Endodermal cell (in vitro differentiated cells): ENCODE measurements at regions not wholly inside any gene's neighbourhood (a gene's known extent, or its start where the extent isn't known, plus 50 kb on each side); places are given as distances from the start of the nearest gene placed in this dataset.

Experiments
- DNase-seq: peaks from one replicate; pipeline ENCODE4 v3.0.0-alpha.2; 2017
- H3K27ac ChIP-seq: 2 replicates; pipeline ENCODE4 v1.5.1; 2013; ENCODE audit warnings: mild to moderate bottlenecking, low read depth, low read length, moderate library complexity
- H3K27me3 ChIP-seq: 2 replicates; pipeline ENCODE4 v1.6.1; 2013; ENCODE audit warnings: mild to moderate bottlenecking, low read length, moderate library complexity; ENCODE audit not compliant: insufficient read depth, control insufficient read depth, poor library complexity, severe bottlenecking
- H3K36me3 ChIP-seq: 2 replicates; pipeline ENCODE4 v1.7.0; 2013; ENCODE audit warnings: mild to moderate bottlenecking, low read length, moderate library complexity; ENCODE audit not compliant: control insufficient read depth, insufficient read depth
- H3K4me1 ChIP-seq: one replicate; pipeline ENCODE4 v1.7.0; 2013; ENCODE audit warnings: low read length; ENCODE audit not compliant: control insufficient read depth, insufficient read depth
- H3K4me3 ChIP-seq: 2 replicates; pipeline ENCODE4 v1.5.1; 2013; ENCODE audit warnings: mild to moderate bottlenecking, low read length, moderate library complexity
- H3K9ac ChIP-seq: 2 replicates; pipeline ENCODE4 v1.6.1; 2013; ENCODE audit warnings: mild to moderate bottlenecking, low read length, moderate library complexity; ENCODE audit not compliant: poor library complexity, severe bottlenecking; ENCODE audit errors: extremely low read depth
- H3K9me3 ChIP-seq: 2 replicates; pipeline ENCODE4 v1.6.1; 2013; ENCODE audit warnings: mild to moderate bottlenecking, low read length, moderate library complexity; ENCODE audit not compliant: control insufficient read depth
- H3K27ac Mint-ChIP-seq: 2 replicates; pipeline ENCODE4 v1.8.0; 2020; ENCODE audit warnings: mixed read lengths
- H3K27me3 Mint-ChIP-seq: 2 replicates; pipeline ENCODE4 v1.8.0; 2021; ENCODE audit warnings: mild to moderate bottlenecking, mixed read lengths; ENCODE audit not compliant: insufficient read depth
- H3K36me3 Mint-ChIP-seq: 2 replicates; pipeline ENCODE4 v1.8.0; 2020; ENCODE audit warnings: low read depth, mixed read lengths
- H3K4me1 Mint-ChIP-seq: 2 replicates; pipeline ENCODE4 v1.8.0; 2020; ENCODE audit warnings: mixed read lengths
- H3K4me3 Mint-ChIP-seq: 2 replicates; pipeline ENCODE4 v1.8.0; 2020; ENCODE audit warnings: mild to moderate bottlenecking, moderate library complexity, mixed read lengths
- H3K9me3 Mint-ChIP-seq: 2 replicates; pipeline ENCODE4 v1.8.0; 2020; ENCODE audit warnings: mild to moderate bottlenecking, mixed read lengths
- CTCF ChIP-seq: fragments of 200-600 bp; sonication (generic); conservative IDR thresholded peaks from 2 replicates; pipeline ENCODE4 v1.5.0; 2021; ENCODE audit warnings: antibody characterized with exemption, mild to moderate bottlenecking
- WGBS, 2 experiments: methylation state at CpG; one replicate each; pipeline versions ENCODE4 v1.1.5 to v1.1.7; 2013; ENCODE audit warnings: missing lambda C conversion rate in 2 of 2, mixed read lengths in 1 of 2; ENCODE audit not compliant: insufficient coverage in 1 of 2, insufficient read length in 1 of 2; 5-methylcytosine and 5-hydroxymethylcytosine counted together

- H3K4me3 Mint-ChIP-seq = no peak overlapping the region
- H3K27me3 Mint-ChIP-seq = no peaks in the 10 kb centered on the region
- peaks cover 4% of the 10 kb centered on the region for H3K9me3 ChIP-seq
- H3K4me3 ChIP-seq = no peak overlapping the region
- H3K36me3 ChIP-seq = no peaks in the 10 kb centered on the region
- H3K9me3 Mint-ChIP-seq = peaks cover 2% of the 10 kb centered on the region
- H3K27me3 ChIP-seq = no peaks in the 10 kb centered on the region
- TF ChIP-seq CTCF = no peak
- no peak for DNase-seq
- no peak overlapping the region for H3K27ac ChIP-seq
- peaks cover 4% of the 10 kb centered on the region for H3K4me1 Mint-ChIP-seq
- H3K36me3 Mint-ChIP-seq = peaks cover 5% of the 10 kb centered on the region
- no peak overlapping the region for H3K27ac Mint-ChIP-seq
- no peak overlapping the region for H3K9ac ChIP-seq
- H3K4me1 ChIP-seq = no peaks in the 10 kb centered on the region
Observed at GRCh38 chr7:126079581-126079980, 1150.0 kb upstream of the POT1 start.

- Mint-ChIP-seq H3K36me3 (peaks cover 5% of the 10 kb centered on the region), H3K27ac (peak overlapping the region; percentile 50)
- WGBS, 2 experiments = 70 to 100% methylated on average over 2 to 3 of the region's 3 CpGs
Observed at GRCh38 chr7:126079151-126079550, 1149.5 kb upstream of the POT1 start.

GRCh38 chr7:126065766-126066165, 1136.1 kb upstream of the POT1 start:
- H3K4me3 Mint-ChIP-seq = no peak overlapping the region
- H3K4me3 ChIP-seq = no peak overlapping the region
- no peak for TF ChIP-seq CTCF

More at GRCh38 chr7:126079151-126079550, 1149.5 kb upstream of the POT1 start:
- Histone ChIP-seq H3K36me3 (no peaks in the 10 kb centered on the region), H3K9me3 (peaks cover 2% of the 10 kb centered on the region), H3K9ac (no peak overlapping the region), H3K4me1 (no peaks in the 10 kb centered on the region), H3K4me3 (no peak overlapping the region), H3K27me3 (no peaks in the 10 kb centered on the region), H3K27ac (no peak overlapping the region)
- H3K9me3 Mint-ChIP-seq = no peaks in the 10 kb centered on the region
- TF ChIP-seq CTCF = no peak
- no peak for DNase-seq
- H3K27me3 Mint-ChIP-seq = no peaks in the 10 kb centered on the region
- H3K4me3 Mint-ChIP-seq = no peak overlapping the region
- H3K4me1 Mint-ChIP-seq = peaks cover 4% of the 10 kb centered on the region

More at GRCh38 chr7:126065766-126066165, 1136.1 kb upstream of the POT1 start:
- no peaks in the 10 kb centered on the region for H3K27me3 Mint-ChIP-seq
- no peak overlapping the region for H3K27ac ChIP-seq
- H3K9me3 Mint-ChIP-seq = peaks cover 7% of the 10 kb centered on the region
- H3K4me1 ChIP-seq = no peaks in the 10 kb centered on the region
- no peaks in the 10 kb centered on the region for H3K27me3 ChIP-seq
- no peaks in the 10 kb centered on the region for H3K36me3 ChIP-seq
- no peak for DNase-seq
- H3K27ac Mint-ChIP-seq = no peak overlapping the region
- no peak overlapping the region for H3K9ac ChIP-seq
- WGBS, 2 experiments = 100% methylated on average over 3 of the region's 4 CpGs; no CpG with 5 or more reads in 1 of the 2 experiments
- peaks cover 7% of the 10 kb centered on the region for H3K36me3 Mint-ChIP-seq
- no peaks in the 10 kb centered on the region for H3K4me1 Mint-ChIP-seq
- H3K9me3 ChIP-seq = peaks cover 20% of the 10 kb centered on the region
